ENCODE measurements at regions not wholly inside any gene's neighbourhood (a gene's known extent, or its start where the extent isn't known, plus 50 kb on each side); places are given as distances from the start of the nearest gene placed in this dataset.
"Not testable (repeated sequence)": the region's sequence is repeated elsewhere in the genome, so short reads cannot be mapped to it uniquely, and the experiment has no call there.

DNA sequence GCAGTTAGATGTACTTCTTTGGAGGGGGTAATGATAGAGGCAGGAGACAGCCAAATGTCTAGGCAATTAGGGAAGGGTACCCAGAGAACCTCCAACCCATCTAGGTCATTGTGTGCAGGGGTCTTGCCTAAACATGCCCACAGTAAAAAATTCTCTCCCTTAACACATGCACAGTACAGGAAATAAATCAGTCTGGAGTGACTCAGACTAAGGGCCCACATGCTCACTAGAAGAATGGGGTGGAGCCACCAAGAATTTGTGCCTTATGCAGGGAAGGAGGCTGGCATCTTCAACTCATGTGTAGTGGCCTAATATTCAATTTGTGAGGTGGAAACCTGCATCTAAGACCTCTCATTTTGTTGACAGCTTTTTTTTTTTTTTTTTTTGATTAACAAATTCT is 945.3 kb upstream of the GRIA3 start:
- no peak for DNase-seq

DNA sequence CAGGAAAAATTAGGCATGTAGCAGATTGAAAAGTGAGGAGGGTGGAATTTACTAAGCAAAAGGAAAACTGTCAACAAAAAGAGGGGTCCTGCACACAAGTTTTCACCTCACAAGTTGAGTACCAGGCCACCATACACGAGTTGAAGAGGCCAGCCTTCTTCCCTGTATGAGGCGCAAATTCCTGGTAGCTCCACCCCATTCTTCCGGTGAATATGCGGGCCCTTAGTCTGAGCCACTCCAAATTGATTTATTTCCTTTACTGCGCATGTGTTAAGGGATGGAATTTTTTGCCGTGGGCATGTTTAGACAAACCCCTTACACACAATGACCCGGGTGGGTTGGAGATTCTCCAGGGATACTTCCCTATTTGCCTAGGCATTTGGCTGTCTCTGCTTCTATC is 942.1 kb upstream of the GRIA3 start:
- DNase-seq, result no peak

DNA sequence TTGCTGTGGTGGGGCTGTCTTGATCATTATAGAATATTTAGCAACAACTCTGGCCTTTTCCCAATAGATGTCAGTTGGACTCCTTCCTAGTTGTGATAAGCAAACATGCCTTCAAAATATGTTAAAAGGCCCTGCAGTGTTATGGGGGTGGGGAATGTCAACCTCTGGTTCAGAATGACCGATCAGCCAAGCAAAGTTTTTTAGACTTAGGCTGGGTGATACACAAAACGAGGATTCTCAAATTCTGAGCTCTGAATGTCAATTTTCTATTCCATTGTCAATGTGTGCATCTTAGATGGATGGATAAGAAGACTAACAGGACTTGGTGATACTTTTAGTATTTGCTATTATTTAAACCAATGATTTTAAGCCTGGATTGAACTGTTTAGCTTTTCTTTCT is 940.0 kb upstream of the GRIA3 start:
- no peak for DNase-seq

- no peak for DNase-seq
Observed at GRCh38 chrX:122245175-122245574, 938.9 kb upstream of the GRIA3 start.

GRCh38 chrX:122245943-122246342 is 938.1 kb upstream of the GRIA3 start:
- no peak for DNase-seq

- no peak for DNase-seq
Observed at GRCh38 chrX:122246937-122247336, 937.1 kb upstream of the GRIA3 start.

DNA sequence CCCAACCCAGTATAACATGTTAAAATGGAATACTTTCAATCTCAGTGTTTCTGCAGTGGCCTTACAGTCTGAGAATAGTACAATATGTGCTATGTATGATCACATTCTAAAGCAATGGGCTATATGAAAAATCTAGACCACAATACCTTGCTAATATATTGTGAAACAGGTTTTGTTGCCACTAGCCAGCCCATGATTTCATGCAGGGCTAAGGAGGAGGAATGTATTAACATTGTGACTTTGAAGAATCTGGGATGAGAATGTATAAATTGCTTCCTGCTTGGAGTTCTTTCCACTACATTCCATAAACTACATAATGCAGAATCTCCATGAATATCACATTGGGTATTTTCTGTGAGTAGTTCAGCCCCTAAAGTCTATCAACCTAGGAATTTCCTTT is 935.4 kb upstream of the GRIA3 start:
- DNase-seq, result no peak

DNA sequence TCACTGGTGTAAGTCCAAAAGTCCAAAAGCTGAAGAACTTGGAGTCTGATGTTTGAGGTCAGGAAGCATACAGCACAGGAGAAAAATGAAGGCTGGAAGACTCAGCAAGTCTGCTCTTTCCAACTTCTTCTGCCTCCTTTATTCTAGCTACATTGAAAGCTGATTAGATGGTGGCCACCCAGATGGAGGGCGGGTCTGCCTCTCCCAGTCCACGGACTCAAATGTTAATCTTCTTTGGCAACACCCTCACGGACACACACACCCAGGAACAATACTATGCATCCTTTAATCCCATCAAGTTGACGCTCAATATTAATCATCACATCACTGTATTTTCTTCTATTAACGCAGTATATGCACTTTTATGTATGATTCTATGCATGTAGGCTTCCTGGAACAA is 931.6 kb upstream of the GRIA3 start:
- DNase-seq, result no peak

DNA sequence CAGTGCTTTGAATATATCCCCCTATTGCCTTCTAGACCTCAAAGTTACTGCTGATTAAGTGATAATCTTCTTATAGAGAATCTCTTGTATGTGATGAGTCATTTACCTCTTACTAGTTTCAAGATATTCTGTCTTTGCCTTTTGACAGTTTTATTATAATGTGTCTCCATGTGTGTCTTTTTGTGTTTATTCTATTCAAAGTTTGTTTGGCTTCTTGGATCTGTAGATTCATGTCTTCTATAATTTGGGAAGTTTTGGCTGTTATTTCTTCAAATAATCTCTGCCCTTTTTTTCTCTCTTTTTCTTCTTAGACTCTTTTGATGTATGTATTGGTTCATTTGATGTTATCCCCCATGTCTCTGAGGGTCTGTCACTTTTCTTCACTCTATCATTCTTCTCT is 915.7 kb upstream of the GRIA3 start:
- no peak for DNase-seq

- peak; percentile 1 for DNase-seq
Observed at GRCh38 chrX:122269243-122269781, 914.8 kb upstream of the GRIA3 start.

GRCh38 chrX:122270809-122271494 is 913.1 kb upstream of the GRIA3 start:
- DNase-seq, result no peak

GRCh38 chrX:122272011-122272410 is 912.1 kb upstream of the GRIA3 start:
- DNase-seq, result no peak

DNA sequence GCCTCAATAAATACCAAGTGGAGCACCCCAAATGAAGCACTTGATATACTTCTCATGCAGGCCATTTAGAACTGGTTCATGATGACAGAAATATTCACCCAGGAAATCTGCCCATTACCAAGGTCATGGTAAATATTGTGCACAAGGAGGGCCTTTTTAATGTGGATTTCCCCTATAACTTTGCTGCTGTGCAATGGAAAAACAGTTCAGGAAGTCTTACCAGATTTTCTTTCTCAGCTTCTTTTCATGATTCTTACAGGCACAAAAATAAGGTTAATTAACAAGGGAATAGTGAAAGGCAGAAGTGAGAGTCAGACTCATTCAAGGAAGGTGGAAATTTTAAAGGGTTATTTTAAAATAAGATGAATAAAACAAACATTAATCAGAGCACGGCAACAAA is 904.3 kb upstream of the GRIA3 start:
- DNase-seq, result no peak

GRCh38 chrX:122299822-122300221 is 884.3 kb upstream of the GRIA3 start:
- DNase-seq, result not testable (repeated sequence)

- no peak for DNase-seq
Observed at GRCh38 chrX:122301491-122301890, 882.6 kb upstream of the GRIA3 start.

DNA sequence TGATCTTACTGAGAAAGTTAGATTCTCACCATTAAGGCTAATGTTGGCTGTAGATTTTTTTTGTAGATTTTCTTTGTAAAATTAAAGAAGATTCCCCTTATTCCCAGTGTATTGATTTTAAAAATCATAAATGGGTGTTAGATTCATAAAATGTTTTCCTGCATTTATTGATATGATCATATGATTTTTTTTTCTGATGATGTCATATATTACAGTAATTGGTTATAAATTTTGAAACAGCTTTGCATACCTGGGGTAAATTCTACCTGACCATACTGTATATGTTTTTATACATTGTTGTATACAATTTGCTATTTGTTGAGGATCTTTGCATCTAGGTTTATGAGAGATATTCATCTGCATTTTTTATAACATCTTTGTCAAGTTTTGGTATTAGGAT is 880.3 kb upstream of the GRIA3 start:
- no peak for DNase-seq

DNA sequence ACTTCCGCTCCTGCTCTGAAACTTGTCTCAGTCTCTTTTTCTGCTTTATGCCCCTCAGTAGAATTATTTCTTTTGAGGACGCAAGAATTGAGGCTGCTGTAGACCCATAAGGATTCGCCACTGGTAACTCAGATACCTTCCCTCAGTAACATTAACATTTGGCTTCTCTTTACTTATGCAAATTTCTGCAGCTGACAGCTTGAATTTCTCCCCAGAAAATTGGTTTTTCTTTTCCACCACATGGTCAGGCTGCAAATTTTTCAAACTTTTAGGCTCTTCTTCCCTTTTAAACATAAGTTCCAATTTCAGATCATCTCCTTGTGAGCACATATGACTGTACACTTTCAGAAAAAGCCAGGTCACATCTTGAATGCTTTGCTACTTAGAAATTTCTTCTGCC is 839.3 kb upstream of the GRIA3 start:
- DNase-seq, result no peak

DNA sequence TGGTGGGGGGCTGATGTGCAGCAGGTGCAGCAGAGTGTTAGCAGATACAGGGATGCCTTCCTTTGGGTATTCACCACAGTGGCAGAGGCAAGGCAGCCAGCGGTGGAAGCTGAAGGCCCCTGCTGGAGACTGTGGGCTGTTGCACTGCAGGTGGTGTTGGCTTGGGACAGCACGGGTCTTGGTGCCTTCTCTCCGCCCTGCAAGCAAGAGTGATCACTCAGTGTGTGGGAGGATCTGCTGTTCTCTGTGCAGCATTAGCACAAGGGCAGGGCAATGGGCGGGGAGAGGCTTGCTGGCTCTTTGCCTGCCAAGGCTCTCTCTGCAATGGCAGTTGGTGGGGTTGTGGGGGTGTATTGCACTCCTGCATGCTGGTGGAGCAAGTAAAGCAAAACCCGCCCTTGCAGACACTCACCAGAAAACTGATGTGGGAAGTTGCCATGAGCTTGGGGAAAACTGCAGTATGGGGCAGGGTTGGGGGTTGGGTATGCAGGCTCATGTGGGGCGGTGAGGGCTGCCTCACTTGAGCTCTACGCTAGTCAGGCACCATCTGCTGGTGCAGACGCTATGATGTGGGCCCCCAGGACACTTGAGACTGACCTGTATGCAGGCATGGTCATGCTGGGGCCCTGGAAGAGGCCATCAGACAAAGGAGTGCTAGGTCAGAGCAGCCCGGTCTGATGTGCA is 820.8 kb upstream of the GRIA3 start:
- no peak for DNase-seq

DNA sequence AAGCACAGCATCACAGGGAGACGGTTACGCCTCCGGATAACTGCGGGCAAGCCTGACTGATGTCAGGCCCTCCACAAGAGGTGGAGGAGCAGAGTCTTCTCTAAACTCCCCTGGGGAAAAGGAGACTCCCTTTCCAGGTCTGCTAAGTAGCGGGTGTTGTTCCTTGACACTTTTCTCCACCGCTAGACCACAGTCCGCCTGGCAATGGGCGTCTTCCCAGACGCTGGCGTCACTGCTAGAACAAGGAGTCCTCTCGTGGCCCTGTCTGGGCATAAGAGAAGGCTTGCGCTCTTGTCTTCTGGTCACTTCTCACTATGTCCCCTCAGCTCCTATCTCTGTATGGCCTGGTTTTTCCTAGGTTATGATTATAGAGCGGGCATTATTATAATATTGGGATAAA is 808.5 kb upstream of the GRIA3 start:
- DNase-seq, result not testable (repeated sequence)

DNA sequence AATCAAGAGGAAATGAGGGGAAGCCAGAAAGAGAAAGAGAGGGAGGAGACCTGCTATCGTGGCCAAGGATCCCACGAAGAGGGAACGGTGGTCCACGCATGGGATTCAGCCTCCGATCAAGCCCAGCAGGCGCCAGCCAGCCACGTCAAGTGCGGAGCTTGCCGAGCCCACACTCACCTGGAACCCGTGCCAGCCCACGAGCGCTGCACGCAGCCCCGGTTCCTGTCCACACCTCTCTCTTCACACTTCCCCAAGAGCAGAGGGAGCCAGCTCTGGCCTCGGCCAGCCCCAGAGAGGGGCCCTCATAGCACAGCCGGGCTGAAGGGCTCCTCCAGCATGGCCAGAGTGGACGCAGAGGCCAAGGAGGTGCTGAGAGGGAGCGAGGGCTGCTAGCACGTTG is 795.1 kb upstream of the GRIA3 start:
- DNase-seq, result no peak

DNA sequence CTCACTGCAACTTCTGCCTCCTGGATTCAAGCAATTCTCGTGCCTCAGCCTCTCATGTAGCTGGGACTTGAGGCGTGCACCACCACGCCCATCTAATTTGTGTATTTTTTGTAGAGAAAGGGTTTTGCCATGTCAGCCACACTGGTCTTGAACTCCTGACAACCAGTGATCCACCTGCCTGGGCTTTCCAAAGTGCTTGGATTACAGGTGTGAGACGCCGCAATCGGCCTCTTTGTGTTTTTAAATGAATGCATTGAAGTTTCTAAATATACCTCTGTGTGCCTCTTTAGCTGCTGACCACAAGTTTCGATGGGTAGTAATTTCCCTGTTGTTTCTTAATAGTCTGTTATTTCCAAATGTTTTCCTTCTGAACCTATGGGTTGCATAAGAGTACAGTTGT is 765.3 kb upstream of the GRIA3 start:
- DNase-seq, result no peak

- DNase-seq, result no peak
Observed at GRCh38 chrX:122421434-122422121, 762.5 kb upstream of the GRIA3 start.

GRCh38 chrX:122422547-122422946 is 761.5 kb upstream of the GRIA3 start:
- no peak for DNase-seq

DNA sequence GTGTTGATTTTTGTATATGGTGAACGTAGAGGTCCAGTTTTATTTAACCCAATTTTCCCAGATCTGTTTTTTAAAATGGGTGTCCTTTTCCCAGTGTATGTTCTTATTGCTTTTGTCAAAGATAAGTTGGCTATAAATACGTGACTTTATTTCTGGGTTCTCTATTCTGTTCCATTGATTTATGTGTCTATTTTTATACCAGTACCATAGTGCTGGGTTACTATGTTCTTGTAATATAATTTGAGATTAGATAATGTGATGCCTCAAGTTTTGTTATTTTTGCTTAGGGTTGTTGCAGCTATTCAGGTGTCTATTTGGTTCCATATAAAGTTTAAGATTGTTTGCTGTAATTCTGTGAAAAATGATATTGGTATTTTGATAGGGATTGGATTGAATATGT is 749.1 kb upstream of the GRIA3 start:
- DNase-seq, result no peak
